Left hindlimb (tissue), 1 donor: ENCODE measurements at regions not wholly inside any gene's neighbourhood (a gene's known extent, or its start where the extent isn't known, plus 50 kb on each side); places are given as distances from the start of the nearest gene placed in this dataset.
"Not testable (repeated sequence)": the region's sequence is repeated elsewhere in the genome, so short reads cannot be mapped to it uniquely, and the experiment has no call there.

ENCODE experiments used
- DNase-seq: peaks from one replicate; pipeline ENCODE4 v3.0.0-alpha.2; 2018

DNA sequence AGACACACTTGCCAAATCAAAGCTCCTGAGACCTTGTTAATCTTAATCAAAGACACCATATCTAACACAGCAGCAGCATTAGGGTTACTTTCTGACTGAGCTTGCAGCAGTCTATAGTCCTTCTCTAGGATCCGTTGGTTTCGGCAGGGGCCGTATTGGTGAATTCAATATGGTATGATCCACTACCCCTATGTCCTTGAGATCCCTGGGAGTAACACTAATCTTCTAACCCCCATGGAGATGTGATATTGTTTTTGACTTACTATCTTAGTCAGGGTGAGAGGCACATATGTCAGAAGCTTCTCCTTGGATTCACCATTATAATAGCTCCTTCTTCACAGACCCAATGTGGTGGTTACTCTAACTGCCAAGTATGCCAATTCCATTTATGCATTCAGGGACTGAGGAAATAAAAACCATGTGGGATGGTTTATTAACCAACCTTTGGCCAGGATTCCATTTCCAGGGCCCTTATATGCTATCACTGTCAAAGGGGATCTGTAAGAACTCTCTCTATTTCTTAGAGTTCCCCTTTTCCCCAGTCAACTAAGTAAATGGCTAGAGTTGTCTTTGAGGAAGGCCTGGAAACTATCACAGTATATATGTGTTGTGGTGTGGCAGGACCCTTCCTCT lies 673.6 kb upstream of the USP24 start:
- DNase-seq = no peak

DNA sequence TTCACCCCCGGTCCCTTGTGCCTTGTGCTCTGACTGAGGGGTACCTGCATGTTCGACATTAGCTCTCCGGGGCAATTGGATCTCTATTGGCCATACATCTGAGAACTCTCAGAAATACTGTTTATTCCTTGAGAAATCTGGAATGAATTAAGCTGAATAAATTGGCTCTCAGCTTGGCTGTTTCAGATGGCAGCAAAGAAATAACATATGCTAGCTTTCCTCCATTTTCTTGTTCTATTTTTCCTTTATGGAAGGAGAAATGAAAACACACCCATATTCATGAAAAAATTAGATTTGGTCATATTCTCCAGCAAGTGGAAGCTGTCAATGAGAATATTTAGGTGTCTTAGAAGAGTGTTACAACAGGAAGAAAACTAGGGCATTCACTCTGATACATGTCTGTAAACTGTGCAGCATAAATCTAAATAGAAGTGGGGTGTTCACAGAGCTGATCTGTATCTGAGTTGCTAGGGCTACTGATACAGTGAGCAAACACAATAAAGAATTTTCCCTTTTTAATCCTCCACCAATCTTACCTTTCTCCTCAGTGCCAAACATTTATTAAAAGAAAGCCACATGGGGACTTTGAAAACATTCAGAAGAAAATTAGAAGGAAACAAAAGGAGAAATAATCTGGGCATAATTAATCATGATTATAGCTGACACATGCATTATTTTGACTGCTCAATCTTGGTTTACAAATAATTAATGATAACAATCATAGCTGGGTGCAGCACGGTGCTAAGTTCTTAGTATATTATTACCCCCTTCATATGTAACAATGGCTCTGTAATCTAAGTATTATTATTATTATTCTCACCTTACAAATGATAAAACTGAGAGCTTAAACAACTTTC lies 671.9 kb upstream of the USP24 start:
- no peak for DNase-seq

DNA sequence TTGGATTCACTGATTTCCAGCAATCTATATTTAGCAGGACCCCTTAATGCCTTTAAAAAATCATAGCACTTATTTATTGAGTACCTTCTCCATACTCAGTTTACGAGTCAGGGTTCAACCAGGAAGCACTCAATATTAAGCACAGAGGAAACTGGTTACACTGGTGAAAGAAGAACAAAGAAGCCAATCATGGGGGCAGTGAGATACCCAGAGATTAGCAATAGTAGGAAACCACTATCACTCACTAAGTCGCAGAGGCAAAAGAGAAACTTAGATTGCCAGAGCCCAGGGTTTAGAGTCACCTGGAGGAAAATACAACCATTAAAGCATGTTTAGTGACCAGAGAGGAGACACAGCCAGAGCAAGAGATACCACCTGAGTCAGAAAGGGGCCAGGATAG lies 670.5 kb upstream of the USP24 start:
- DNase-seq = no peak

DNA sequence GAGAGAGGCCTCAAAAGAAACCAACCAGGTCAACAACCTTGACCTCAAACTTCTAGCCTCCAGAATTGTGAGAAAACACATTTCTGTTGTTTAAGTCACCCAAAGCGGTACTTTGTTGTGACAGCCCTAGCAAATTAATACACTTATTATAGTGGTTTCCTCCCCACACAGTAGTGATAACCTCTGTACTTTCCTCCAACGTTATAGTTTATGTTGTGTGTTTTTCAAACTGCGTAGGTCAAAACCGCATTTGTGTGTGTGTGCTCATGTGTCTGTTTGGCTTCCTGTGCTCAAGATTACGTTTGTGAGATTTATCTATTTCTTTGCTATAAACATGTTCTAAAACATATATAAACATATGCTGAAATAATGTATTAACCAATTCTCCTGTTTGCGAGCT lies 667.8 kb upstream of the USP24 start:
- DNase-seq = no peak

DNA sequence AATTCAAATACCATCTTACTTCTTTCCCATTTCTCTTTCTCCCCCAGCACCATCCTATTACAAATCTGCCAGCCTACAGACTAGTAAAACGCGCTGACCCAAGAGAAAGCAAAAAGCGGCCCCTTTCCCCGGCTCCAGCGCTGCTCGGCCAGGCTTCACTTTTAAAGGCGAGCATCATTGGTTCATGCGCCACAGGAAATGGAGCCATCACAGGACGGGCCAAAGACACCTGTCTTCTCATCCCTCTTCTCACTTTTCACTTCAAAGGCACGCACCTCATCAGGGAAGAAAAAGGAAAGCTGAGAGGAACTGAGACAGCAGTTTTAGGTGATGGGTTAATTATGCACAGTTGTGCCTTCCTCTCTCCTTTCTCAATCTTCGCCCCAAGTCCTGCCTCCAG lies 664.2 kb upstream of the USP24 start:
- no peak for DNase-seq

DNA sequence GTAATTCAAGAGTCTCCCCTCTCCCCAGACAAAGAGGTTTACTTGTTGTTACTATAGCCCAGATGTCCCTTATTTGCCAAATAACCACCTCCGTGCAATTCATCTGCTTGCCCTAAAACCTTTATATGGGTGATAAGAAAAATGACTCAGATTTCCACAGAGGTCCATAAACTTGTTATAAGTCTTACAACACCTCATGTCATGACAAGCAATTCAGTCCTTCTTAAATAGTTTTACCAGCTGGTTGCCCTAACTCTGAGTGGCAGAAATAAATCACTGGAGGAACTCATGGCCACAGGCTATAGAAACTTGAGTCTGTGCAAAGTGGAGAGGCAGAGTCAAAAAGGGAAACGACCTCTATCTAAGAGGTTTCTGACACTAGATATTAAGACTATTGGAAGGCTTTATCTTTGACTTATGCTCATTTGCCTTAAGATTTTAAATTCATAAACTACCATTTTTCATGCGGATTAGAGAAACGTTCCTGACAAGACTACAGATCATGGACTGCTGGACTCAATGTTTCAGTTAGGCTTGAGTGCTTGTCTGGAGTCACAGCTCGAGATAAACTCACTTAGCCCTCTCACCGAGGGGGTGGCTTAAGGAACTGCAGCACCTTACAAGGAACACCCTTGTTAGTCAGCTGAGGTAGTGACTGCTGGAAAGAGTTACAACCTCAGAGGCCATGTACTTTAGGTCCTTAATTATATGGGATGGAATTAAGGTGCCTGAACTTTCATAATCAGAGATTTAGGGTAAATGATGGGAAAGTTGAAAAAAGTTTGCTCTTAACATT lies 662.5 kb upstream of the USP24 start:
- DNase-seq = no peak

DNA sequence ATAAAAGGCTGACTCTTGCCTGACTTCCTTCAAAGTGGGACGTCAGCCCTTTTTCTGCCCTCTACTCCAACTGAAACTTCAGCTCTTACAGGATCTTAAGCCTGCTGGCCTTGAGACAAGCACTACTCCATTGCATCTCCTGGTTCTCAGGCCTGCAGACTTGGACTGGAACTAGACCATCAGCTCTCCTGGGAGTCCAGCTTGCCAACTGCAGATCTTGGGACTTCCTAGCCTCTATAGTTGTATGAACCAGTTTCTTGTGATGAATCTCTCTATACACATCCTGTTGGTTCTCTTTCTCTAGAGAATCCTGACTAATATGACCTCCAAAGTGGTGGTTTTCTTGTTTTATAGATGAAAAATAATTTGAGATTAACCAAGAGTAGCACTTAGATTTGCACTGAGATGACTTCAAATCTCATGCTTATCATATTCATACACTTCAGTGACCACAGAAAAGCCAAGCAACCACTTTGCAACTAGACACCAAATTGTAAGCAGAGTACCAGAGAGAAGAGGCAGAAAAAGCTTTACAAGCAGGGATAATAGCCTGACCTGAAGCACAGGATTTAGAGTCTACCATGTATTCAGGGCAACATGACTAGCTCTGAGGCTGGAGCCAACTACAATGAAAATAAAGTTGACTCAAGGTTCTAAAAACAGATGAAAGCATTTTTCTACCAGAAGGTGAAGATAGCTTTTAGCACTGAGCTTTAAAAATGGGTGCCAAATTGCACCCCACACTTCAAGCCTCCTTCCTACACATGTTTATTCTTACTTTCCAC lies 661.3 kb upstream of the USP24 start:
- DNase-seq = no peak

DNA sequence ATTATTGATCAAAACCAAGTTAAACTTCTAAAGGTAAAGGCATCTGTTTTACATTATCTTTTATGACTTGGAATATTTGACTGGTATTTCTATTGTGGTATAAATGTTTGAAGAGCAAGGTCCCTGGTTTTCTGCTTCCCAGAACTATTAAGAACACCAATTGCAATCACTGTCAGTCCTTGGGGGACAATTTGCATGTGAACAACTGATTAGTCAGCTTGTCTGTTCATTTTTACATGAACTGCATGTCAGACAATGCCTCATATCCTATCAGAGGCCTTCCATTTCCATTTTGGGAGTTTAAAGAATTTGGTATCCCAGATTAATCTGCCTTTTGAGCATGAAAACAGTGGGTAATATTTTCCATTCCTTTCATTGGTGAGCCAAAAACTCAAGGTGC lies 654.9 kb upstream of the USP24 start:
- DNase-seq = no peak

DNA sequence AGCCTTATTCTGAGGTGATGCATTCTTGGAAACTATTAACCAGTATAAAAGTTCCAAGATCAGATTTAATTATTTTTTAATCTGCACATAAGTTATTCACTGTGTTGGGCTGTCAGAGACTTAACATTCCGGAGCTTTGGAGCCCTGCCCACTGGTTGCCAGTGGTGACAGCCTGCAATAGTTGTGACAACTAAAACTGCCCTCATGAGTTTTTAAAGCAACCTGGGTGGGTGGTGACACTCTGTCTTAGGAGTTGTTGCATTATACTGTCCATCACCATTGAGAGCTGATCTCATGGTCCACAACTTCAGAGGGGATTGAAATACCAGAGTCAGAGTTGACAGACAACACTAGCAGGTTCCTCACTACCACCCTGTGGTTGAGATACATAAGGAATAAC lies 653.9 kb upstream of the USP24 start:
- peak; percentile 49 for DNase-seq

DNA sequence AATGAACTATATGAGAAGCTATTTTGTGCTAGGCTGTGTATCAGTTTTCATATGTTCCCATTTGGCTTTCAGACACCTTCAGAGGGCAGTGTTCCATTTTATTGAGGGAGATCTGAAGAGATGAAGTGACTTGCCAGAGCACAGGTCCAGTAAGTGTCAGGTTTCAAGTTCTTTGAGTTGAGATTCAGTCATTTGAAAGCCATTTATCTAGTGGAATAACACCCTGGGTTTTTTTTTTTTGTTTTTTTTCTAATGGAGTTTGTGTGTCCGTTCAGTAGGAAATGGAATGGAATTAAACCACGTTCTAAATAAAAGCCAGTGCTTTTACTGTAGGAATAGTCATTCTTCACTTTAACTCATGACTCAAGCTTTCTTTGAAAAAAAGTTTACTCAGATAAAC lies 652.9 kb upstream of the USP24 start:
- no peak for DNase-seq

DNA sequence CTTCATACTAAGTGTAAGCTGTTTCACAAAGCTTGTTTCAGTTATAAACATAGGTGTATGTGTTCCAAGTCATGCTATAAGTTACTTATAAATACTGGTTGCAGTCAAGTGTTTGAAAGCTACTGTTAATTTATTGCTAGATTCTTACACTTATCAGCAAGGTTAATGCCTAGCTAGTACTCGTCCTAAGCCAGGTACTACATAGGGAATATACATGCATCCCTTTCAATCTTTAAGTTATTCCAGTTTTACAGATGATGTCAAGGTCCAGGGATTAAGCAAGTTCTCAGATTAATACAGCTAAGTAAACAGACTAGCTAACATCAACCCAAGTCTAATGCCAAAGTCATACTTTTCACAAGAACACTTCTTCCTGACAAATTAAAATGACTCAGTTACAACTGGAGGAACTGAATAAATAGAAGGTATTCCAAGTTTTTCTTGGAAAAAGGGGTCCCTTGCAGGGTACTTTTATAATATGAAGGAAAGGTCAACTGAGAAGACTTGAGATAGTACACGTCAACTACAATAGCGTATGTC lies 652.2 kb upstream of the USP24 start:
- DNase-seq = no peak

DNA sequence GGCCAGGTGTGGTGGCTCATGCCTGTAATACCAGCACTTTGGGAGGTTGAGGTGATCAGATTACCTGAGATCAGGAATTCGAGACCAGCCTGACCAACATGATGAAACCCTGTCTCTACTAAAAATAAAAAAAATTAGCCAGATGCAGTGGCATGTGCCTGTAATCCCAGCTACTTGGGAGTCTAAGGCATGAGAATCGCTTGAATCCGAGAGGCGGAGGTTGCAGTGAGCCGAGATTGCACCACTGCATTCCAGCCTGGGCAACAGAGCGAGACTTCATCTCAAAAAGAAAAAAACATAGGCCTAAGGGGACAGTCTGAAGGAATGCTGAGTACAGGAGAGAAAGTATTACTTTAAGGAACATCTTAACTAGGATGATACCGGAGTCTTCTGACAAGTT lies 650.6 kb upstream of the USP24 start:
- DNase-seq = not testable (repeated sequence)

DNA sequence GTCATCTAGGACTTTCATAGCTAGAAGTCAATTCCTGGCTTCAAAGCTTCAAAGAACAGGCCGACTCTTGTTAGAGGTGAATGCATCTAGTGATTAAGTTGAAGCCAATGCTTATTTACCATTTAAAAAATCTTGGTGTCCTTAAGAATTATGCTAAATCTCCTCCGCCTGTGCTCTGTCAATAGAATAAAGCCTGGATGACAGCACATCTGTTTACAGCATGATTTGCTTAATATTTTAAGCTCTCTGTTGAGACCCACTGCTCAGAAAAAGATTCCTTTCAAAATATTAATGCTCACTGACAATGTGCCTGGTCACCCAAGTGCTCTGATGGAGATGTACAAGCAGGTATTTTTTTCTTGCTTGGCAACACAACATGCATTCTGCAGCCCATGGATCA lies 649.1 kb upstream of the USP24 start:
- DNase-seq = no peak

DNA sequence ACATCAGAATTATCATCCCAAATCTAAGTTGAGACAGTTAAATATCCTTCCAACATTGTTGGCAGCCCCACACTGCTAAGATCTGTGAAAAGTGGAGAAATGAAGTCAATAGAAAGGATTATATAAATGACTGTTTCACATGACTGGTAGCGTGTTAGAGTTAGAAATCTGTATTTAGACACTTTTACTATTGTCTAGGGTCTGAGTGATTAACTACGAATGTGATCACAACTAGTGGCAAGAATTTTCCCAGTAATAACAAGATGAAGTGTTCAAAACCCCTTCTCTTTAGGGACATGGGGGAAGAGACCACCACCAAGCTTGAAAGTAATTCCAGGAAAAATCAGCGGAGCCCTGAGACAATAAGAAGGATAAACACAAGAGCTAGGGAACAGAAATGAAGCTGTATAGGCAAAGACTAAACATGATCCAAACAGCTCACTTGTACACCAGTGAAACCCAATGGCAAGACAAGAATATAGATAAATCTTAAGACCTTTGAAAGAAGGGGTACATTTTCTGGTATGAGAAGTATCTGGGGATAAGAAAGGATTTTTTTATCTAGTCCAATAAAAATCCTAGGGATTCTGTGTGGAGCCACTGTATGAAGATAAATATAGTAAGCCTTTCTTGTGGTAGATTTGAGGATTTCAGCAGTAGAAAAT lies 646.6 kb upstream of the USP24 start:
- no peak for DNase-seq

DNA sequence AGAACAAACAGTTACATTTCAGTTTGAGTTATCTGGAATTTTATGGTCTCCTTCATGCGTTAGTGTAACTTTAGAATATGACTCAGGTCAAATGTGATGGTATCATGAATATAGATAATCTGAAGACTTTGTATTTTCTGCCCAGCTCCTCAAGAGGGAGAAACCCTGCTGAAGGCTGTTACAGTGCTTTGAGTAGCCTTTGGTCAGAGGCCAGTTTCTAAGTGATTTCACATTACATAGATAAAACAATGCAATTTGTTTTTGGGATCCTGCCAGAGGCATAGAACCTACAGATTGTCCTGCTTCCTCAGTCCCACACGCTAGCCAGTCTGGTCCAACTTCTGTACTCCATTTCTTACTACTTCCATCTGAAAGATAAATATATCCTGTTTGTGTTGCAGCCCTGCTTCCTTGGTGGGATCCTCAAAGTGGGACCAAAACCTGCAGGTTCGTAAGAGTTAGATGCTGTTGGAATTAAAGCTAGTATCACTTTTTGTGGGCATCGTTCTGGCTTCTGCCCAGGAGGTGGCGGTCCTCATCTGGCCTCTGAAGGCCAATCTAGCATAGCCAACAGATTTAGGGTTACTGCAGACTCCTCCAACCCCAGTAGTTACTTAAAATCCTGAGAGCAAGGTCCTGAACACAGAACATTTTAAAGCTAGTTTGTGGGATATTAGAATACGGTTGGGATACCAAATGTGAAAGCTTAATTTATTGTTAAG lies 645.8 kb upstream of the USP24 start:
- DNase-seq = no peak

DNA sequence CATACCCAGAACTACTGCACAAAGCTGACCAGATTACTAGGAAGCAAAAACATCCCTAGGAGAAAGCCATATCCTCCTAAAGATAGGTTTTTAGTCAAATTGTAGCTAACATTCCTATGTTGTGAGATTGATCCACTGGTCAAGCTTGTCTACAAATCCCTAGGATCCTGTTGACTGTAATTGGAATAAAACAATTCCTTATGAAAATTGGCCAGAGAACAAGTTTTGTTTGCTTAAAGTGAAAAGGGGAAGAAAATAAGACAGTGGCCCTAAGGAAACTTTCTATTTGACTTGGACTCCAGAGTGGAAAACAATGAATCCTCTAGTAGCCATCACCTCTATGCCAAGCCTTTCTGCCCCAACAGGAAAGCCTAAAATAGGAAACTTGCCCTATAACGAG lies 645.2 kb upstream of the USP24 start:
- no peak for DNase-seq

DNA sequence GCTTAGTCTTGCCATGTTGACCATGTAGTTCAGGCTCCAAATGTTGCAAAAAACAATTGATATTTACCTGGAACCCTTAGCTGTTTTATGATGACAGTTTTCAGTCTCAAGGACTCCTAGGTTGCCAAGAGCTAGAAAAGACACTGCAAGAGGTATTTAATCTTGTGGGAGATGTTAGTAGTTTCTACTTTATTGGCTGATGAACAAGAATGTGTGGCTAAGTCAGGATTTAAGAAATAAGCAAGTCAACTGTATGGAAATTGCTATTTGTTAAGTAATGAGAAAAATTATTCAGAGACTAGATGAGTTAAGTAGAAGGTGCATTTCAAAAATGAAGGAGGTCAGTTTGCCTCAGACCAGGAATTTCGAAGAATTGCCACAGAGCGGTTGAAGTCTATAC lies 639.7 kb upstream of the USP24 start:
- no peak for DNase-seq

DNA sequence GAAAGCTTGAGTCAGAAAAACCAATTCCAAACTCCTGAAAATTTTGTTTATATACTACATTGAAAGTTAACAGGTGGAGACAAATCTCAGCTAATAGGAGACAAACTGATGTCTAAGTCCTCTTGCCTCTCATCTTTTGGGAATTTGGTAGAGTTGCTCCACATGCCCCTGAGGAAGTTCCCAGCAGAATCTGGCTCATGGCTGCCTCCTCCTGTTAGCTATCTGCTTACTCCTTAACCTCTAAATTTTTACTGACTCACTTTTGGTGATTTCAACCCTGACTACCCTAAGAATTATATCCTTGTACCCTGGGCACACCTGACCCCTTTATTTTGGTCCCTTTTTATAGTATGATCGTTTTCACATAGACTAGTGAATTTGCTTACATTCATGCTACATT lies 633.7 kb upstream of the USP24 start:
- DNase-seq = no peak

DNA sequence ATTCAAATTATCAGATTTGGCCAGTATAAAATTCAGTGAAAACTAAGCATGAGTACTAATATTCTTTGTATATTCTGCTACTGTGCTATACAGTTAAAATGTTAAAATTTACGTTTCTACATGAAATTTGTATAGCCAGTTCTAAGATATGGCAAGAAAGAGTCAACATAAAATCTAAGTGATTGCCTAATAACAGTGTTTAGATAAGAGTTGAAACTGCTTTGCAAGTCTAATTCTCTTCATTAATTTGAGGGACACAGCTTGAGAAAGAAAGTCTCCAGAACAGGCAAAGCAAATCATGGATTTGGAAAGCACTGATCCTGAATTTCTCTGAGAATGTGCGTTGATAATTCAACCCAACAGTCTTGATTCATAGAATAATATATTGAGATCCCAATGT lies 630.9 kb upstream of the USP24 start:
- no peak for DNase-seq

DNA sequence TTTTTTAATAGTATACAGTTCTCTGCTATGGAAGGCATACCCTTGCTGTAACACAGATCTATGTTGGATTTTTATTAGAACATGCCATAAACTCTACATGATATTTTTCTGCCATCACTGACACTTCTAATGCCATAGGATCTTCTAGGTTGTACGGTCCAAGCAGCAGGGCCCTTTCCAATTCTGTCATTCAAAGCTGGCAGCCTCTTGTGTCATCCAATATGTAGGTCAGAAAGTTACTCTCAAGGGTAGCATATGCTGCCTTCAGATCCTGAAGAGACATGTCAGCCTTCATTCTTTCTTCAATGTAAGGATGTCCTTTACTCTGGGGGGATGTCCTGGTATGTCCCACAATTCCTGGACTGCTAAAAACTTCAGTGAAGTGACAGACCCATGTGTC lies 629.2 kb upstream of the USP24 start:
- DNase-seq = no peak

DNA sequence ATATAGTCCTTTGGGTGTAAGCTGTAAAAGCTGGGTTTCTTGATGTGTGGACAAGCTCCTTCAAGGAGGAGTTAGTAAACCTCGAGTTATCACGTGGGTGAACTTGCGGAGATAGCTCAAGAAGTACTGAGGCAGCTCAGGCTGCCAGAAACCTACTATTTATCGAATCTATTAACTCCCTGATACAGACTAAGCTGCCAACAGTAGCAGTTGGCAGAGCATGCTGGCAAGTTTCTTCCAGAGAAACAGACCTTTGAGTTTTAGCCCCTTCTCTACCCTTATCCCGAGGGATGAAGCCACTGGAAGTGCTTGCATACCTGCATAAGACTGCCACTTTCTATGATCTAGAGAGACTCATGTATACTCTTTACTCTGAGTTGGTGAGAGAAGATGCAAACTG lies 624.5 kb upstream of the USP24 start:
- DNase-seq = no peak

DNA sequence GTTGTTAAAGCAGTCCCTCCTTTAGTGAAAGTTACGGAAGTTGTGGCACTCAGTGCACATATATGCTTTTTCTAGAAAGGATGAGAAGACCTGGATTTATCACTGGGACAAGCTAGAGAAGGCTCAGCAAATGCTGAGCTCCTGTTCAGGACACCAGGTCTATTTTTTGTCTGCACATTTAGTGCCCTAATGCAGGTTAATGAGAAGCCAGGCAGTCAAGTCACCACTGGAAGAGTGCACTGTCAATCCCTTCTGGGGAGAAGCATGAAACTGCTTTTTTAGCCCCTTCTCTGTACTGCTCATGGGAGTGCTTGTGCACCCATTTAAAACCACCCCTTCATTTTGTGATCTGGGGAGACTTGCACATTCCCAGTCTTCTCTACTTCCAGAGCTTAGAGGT lies 624.1 kb upstream of the USP24 start:
- DNase-seq = no peak
